ENCODE measurements at regions not wholly inside any gene's neighbourhood (a gene's known extent, or its start where the extent isn't known, plus 50 kb on each side); places are given as distances from the start of the nearest gene placed in this dataset.

- DNase-seq (ENCODE audit: insufficient read length, low spot score): no peak
- no peak for FAIRE-seq
- TF ChIP-seq POLR2A (IDR thresholded peaks at IDR 0.05; ENCODE audit: low read depth, low read length): no peak
These were observed 371.7 kb upstream of the RND3 start for GRCh38 chr2:150859162-150859561.

GRCh38 chr2:150858382-150858781 lies 370.9 kb upstream of the RND3 start:
- no peak for TF ChIP-seq POLR2A (IDR thresholded peaks at IDR 0.05; ENCODE audit: low read depth, low read length)
- DNase-seq (ENCODE audit: insufficient read length, low spot score): no peak
- FAIRE-seq: no peak

- TF ChIP-seq POLR2A (IDR thresholded peaks at IDR 0.05; ENCODE audit: low read depth, low read length): no peak
- FAIRE-seq (no peak), DNase-seq (ENCODE audit: insufficient read length, low spot score) (no peak)
These were observed 369.3 kb upstream of the RND3 start for GRCh38 chr2:150856596-150857281.

GRCh38 chr2:150853263-150853662 lies 365.8 kb upstream of the RND3 start:
- DNase-seq (ENCODE audit: insufficient read length, low spot score): no peak
- TF ChIP-seq POLR2A (IDR thresholded peaks at IDR 0.05; ENCODE audit: low read depth, low read length): no peak
- no peak for FAIRE-seq

GRCh38 chr2:150850641-150851040 lies 363.2 kb upstream of the RND3 start:
- no peak for TF ChIP-seq POLR2A (IDR thresholded peaks at IDR 0.05; ENCODE audit: low read depth, low read length)
- no peak for FAIRE-seq
- DNase-seq (ENCODE audit: insufficient read length, low spot score): no peak

GRCh38 chr2:150847578-150847977 lies 360.1 kb upstream of the RND3 start:
- no peak for FAIRE-seq
- no peak for DNase-seq (ENCODE audit: insufficient read length, low spot score)
- TF ChIP-seq POLR2A (IDR thresholded peaks at IDR 0.05; ENCODE audit: low read depth, low read length): no peak

GRCh38 chr2:150846691-150847090 lies 359.2 kb upstream of the RND3 start:
- no peak for TF ChIP-seq POLR2A (IDR thresholded peaks at IDR 0.05; ENCODE audit: low read depth, low read length)
- FAIRE-seq (no peak), DNase-seq (ENCODE audit: insufficient read length, low spot score) (no peak)

- DNase-seq (ENCODE audit: insufficient read length, low spot score) (no peak), FAIRE-seq (no peak)
- TF ChIP-seq POLR2A (IDR thresholded peaks at IDR 0.05; ENCODE audit: low read depth, low read length): no peak
These were observed 345.2 kb upstream of the RND3 start for GRCh38 chr2:150832686-150833085.

GRCh38 chr2:150824118-150824517 lies 336.7 kb upstream of the RND3 start:
- no peak for FAIRE-seq
- no peak for TF ChIP-seq POLR2A (IDR thresholded peaks at IDR 0.05; ENCODE audit: low read depth, low read length)

GRCh38 chr2:150817422-150817821 lies 330.0 kb upstream of the RND3 start:
- no peak for FAIRE-seq
- DNase-seq (ENCODE audit: insufficient read length, low spot score): no peak
- TF ChIP-seq POLR2A (IDR thresholded peaks at IDR 0.05; ENCODE audit: low read depth, low read length): no peak

More at GRCh38 chr2:150824118-150824517, 336.7 kb upstream of the RND3 start:
- DNase-seq (ENCODE audit: insufficient read length, low spot score): no peak

GRCh38 chr2:150812664-150813367 lies 325.3 kb upstream of the RND3 start:
- FAIRE-seq (no peak), DNase-seq (ENCODE audit: insufficient read length, low spot score) (no peak)
- TF ChIP-seq POLR2A (IDR thresholded peaks at IDR 0.05; ENCODE audit: low read depth, low read length): no peak

GRCh38 chr2:150812066-150812465 lies 324.6 kb upstream of the RND3 start:
- no peak for FAIRE-seq
- no peak for TF ChIP-seq POLR2A (IDR thresholded peaks at IDR 0.05; ENCODE audit: low read depth, low read length)
- no peak for DNase-seq (ENCODE audit: insufficient read length, low spot score)

GRCh38 chr2:150811259-150811855 lies 323.9 kb upstream of the RND3 start:
- FAIRE-seq (no peak), DNase-seq (ENCODE audit: insufficient read length, low spot score) (no peak)
- TF ChIP-seq POLR2A (IDR thresholded peaks at IDR 0.05; ENCODE audit: low read depth, low read length): no peak

- FAIRE-seq: no peak
- no peak for DNase-seq (ENCODE audit: insufficient read length, low spot score)
- TF ChIP-seq POLR2A (IDR thresholded peaks at IDR 0.05; ENCODE audit: low read depth, low read length): no peak
These were observed 321.6 kb upstream of the RND3 start for GRCh38 chr2:150809103-150809502.

- no peak for TF ChIP-seq POLR2A (IDR thresholded peaks at IDR 0.05; ENCODE audit: low read depth, low read length)
- no peak for DNase-seq (ENCODE audit: insufficient read length, low spot score)
These were observed 318.9 kb upstream of the RND3 start for GRCh38 chr2:150806336-150806735.

More at GRCh38 chr2:150806336-150806735, 318.9 kb upstream of the RND3 start:
- no peak for FAIRE-seq
